ENCODE measurements at regions not wholly inside any gene's neighbourhood (a gene's known extent, or its start where the extent isn't known, plus 50 kb on each side); places are given as distances from the start of the nearest gene placed in this dataset.

- TF ChIP-seq CTCF (IDR thresholded peaks at IDR 0.05; ENCODE audit: insufficient read depth, low read length, poor library complexity, severe bottlenecking), result no peak
- TF ChIP-seq EZH2phosphoT487 (conservative IDR thresholded peaks at IDR 0.05; ENCODE audit: low read length), result no peak
These were observed 280.3 kb downstream of the LTN1 start for GRCh38 chr21:28712411-28712810.
